Heart left ventricle (tissue), 13 donors: ENCODE measurements at regions not wholly inside any gene's neighbourhood (a gene's known extent, or its start where the extent isn't known, plus 50 kb on each side); places are given as distances from the start of the nearest gene placed in this dataset.

Source experiments
- CTCF ChIP-seq, 12 donors: fragments of 200-600 bp; sonication (generic) in 4 of 12; IDR thresholded peaks; one replicate each; pipeline versions ENCODE4 v1.5.0 to v1.8.0; 2018 to 2022; ENCODE audit warnings: antibody characterized with exemption in 12 of 12, mild to moderate bottlenecking in 5 of 12
- POLR2A ChIP-seq, 2 donors: fragments of 450-650 bp; IDR thresholded peaks; one replicate each; pipeline ENCODE4 v1.6.1; 2017; ENCODE audit warnings: antibody characterized with exemption in 2 of 2, mild to moderate bottlenecking in 2 of 2, moderate library complexity in 2 of 2
- donor health status: ischemic (EF 13 %, LVEDD 7.1; RV severe dilation, severe dysfunction).
- donor health status: DM: no; HTN: yes; CAD: no.
- donor health status: DM: no; HTN: no; CAD: no.
- donor health status: ischemic (EF 25% LVEDD 6.9; RV normal size, moderate dysfunction).
- donor health status: ischemic (EF 25% LVEDD 5.7; RV mildly dilated, moderate dysfunction).
- donor health status: ischemic (EF 35%, LVEDD 5.7; RV mildly dilated, moderate dysfunction).
- donor health status: nonischemic (EF 11% LVEDD 7.7; RV severe dilation, severe dysfunction).
- donor health status: DM: yes; HTN: yes; CAD: no.
- donor health status: PGD.
- donor health status: ischemic (EF 29% LVEDD 5.4; RV normal size, mild dysfunction).
- donor health status: nonischemic (EF 23%, LVEDD 6.1; RV moderate dilation, normal function).

- TF ChIP-seq CTCF (IDR thresholded peaks at IDR 0.05) (no peak), POLR2A (IDR thresholded peaks at IDR 0.05) (no peak)
Measured at GRCh38 chr5:37929791-37930190, 90.0 kb upstream of the GDNF start.
